ENCODE measurements at regions not wholly inside any gene's neighbourhood (a gene's known extent, or its start where the extent isn't known, plus 50 kb on each side); places are given as distances from the start of the nearest gene placed in this dataset.

DNA sequence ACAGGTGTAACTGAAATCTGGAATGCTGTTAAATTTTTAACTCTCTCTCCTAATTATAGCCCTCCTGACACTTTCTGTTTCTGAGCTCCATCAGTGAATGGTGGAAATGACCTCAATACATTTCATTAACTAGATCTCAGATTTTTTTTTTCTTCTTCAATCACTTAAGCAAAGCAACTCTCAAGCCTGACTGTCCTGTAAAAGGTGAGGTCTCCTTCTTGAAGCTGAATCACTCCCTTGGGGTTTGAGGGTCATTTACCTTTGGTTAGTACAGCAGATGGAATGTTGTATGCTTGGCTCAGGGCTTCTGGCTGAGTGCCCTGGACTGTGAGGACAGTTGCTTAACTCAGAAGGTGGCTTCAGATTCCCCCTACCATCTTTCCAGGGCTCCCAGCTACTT is 518.7 kb downstream of the PTPRC start (continued):
- TF ChIP-seq YBX1 (IDR thresholded peaks at IDR 0.05) (no peak), POU2F2 (IDR thresholded peaks at IDR 0.05; ENCODE audit: borderline replicate concordance, low read depth, low read length) (no peak), CBFB (IDR thresholded peaks at IDR 0.05; ENCODE audit: low read depth) (no peak), CREB1 (IDR thresholded peaks at IDR 0.05; ENCODE audit: low read depth) (no peak), MEF2B (IDR thresholded peaks at IDR 0.05; ENCODE audit: partially characterized antibody, poor library complexity, severe bottlenecking) (peak; percentile 43), IKZF1 (conservative IDR thresholded peaks at IDR 0.05) (peak; percentile 51), RFX5 (IDR thresholded peaks at IDR 0.05; ENCODE audit: low read depth, low read length) (no peak)

DNA sequence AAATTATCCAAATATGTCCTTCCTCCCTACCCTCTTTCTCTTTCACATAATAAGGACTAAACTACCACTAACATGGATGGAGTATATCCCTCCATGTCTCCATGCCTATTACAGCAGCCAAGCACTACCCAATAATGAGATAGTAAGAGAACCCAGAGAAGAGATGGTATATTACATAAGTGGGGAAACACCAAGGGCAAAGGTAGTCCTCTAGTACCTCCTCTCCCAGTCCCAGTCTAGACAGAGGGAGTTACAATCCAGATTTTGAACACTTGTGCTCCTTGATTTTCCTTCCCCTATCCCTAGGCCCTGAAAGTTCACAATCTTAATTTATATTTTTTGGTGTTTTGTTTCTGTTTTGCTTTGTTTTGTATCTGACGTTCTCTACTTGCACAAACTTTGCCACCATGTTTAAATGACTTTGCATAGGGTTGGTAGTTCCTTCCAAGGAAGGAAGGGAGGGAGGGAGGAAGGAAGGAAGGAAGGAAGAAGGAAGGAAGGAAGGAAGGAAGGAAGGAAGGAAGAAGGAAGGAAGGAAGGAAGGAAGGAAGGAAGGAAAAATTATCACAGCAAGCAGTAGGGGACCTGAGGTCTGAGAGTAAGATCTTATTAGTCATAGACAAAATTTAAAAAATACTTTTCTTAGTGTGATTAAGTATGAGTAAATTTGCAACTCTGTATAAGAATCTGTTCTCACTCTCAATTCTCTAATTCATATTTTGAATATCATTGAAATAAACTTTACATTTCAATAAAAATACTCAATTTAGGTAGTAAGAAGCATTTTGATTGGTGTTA is 521.9 kb downstream of the PTPRC start:
- Histone ChIP-seq H4K20me1 (ENCODE audit: control insufficient read depth, insufficient read depth) (no peaks in the 10 kb centered on the region), H3K79me2 (ENCODE audit: control insufficient read depth, insufficient read depth, low read length) (no peaks in the 10 kb centered on the region), H3K27ac (ENCODE audit: control insufficient read depth, insufficient read depth) (no peak overlapping the region), H3K36me3 (ENCODE audit: control insufficient read depth in 2 of 2, insufficient read depth in 2 of 2, low read length in 1 of 2) (no peaks in the 10 kb centered on the region), H3K9ac (ENCODE audit: control insufficient read depth, insufficient read depth, low read length) (no peak overlapping the region), H3K4me1 (ENCODE audit: control insufficient read depth, insufficient read depth, low read length) (peaks cover 8% of the 10 kb centered on the region; the same call in 1 of the 2 replicates), H3K9me3 (replicated peaks; ENCODE audit: control insufficient read depth, insufficient read depth, low read length) (no peaks in the 10 kb centered on the region; the same call in 2 of the 3 replicates), H3K4me3 (no peak overlapping the region), H2AFZ (ENCODE audit: control insufficient read depth, low read depth, low read length) (no peak overlapping the region), H3K27me3 (replicated peaks in 1 of 2; ENCODE audit: control insufficient read depth in 2 of 2, insufficient read depth in 2 of 2, low read length in 1 of 2) (no peaks in the 10 kb centered on the region), H3K4me2 (ENCODE audit: control insufficient read depth, insufficient read depth) (no peak overlapping the region)
- ATAC-seq (no peak), FAIRE-seq (no peak), DNase-seq (ENCODE audit: low read depth, low spot score) (no peak)
- RAD21 ChIA-PET (ENCODE audit: unreplicated experiment), result interaction anchor here (1.4 kb wide), 1 partner anchor 13 kb away, joined by 4 read pairs; no protein-coding TSS in a partner anchor
- POLR2A ChIA-PET, result interaction anchor here (0.6 to 1.9 kb wide), 2 partner anchors 9 to 46 kb away, joined by 3 to 5 read pairs; no protein-coding TSS in a partner anchor
- no TSS peak for BruUV-seq (replicated peaks)
- intact Hi-C loops (cut with micrococcal nuclease; ENCODE audit: unreplicated experiment), result no loop called here
- SMC1A ChIA-PET (ENCODE audit: uncharacterized antibody, unreplicated experiment), result interaction anchor here (1.0 to 5.1 kb wide), 4 partner anchors 12 to 274 kb away, joined by 3 to 41 read pairs (median 8); no protein-coding TSS in a partner anchor
- 57% methylated on average over 1 of the region's 1 CpG for WGBS (ENCODE audit: insufficient coverage, insufficient replicate concordance, low lambda C conversion rate, missing lambda C conversion rate)
- CTCF ChIA-PET, result interaction anchor here (3.4 kb wide), 1 partner anchor 13 kb away, joined by 13 read pairs; no protein-coding TSS in a partner anchor
- in situ Hi-C loops (cut with MboI), result no loop called here
- no peak for TF ChIP-seq BACH1 (IDR thresholded peaks at IDR 0.05; ENCODE audit: borderline replicate concordance)
- peak in 1 of 2 experiments; percentile 99; a peak in 2 of 4 replicates for TF ChIP-seq ETV6 (conservative IDR thresholded peaks at IDR 0.05 in 1 of 2, IDR thresholded peaks at IDR 0.05 in 1 of 2; ENCODE audit: borderline replicate concordance in 1 of 2, low read depth in 1 of 2)
- TF ChIP-seq, protein P1, sequence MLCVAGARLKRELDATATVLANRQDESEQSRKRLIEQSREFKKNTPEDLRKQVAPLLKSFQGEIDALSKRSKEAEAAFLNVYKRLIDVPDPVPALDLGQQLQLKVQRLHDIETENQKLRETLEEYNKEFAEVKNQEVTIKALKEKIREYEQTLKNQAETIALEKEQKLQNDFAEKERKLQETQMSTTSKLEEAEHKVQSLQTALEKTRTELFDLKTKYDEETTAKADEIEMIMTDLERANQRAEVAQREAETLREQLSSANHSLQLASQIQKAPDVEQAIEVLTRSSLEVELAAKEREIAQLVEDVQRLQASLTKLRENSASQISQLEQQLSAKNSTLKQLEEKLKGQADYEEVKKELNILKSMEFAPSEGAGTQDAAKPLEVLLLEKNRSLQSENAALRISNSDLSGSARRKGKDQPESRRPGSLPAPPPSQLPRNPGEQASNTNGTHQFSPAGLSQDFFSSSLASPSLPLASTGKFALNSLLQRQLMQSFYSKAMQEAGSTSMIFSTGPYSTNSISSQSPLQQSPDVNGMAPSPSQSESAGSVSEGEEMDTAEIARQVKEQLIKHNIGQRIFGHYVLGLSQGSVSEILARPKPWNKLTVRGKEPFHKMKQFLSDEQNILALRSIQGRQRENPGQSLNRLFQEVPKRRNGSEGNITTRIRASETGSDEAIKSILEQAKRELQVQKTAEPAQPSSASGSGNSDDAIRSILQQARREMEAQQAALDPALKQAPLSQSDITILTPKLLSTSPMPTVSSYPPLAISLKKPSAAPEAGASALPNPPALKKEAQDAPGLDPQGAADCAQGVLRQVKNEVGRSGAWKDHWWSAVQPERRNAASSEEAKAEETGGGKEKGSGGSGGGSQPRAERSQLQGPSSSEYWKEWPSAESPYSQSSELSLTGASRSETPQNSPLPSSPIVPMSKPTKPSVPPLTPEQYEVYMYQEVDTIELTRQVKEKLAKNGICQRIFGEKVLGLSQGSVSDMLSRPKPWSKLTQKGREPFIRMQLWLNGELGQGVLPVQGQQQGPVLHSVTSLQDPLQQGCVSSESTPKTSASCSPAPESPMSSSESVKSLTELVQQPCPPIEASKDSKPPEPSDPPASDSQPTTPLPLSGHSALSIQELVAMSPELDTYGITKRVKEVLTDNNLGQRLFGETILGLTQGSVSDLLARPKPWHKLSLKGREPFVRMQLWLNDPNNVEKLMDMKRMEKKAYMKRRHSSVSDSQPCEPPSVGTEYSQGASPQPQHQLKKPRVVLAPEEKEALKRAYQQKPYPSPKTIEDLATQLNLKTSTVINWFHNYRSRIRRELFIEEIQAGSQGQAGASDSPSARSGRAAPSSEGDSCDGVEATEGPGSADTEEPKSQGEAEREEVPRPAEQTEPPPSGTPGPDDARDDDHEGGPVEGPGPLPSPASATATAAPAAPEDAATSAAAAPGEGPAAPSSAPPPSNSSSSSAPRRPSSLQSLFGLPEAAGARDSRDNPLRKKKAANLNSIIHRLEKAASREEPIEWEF (IDR thresholded peaks at IDR 0.05; ENCODE audit: insufficient replicate concordance, low read depth, low read length), result no peak
- TF ChIP-seq RBBP5 (conservative IDR thresholded peaks at IDR 0.05), result no peak
- no peak for TF ChIP-seq POLR2AphosphoS5 (IDR thresholded peaks at IDR 0.05; ENCODE audit: low read length)
- peak; percentile 35; the same call in 1 of the 2 replicates for TF ChIP-seq JUNB (IDR thresholded peaks at IDR 0.05)
- TF ChIP-seq WRNIP1 (IDR thresholded peaks at IDR 0.05; ENCODE audit: borderline replicate concordance, low read depth, low read length), result no peak
- no peak for TF ChIP-seq YBX1 (IDR thresholded peaks at IDR 0.05)
- TF ChIP-seq, protein P2, sequence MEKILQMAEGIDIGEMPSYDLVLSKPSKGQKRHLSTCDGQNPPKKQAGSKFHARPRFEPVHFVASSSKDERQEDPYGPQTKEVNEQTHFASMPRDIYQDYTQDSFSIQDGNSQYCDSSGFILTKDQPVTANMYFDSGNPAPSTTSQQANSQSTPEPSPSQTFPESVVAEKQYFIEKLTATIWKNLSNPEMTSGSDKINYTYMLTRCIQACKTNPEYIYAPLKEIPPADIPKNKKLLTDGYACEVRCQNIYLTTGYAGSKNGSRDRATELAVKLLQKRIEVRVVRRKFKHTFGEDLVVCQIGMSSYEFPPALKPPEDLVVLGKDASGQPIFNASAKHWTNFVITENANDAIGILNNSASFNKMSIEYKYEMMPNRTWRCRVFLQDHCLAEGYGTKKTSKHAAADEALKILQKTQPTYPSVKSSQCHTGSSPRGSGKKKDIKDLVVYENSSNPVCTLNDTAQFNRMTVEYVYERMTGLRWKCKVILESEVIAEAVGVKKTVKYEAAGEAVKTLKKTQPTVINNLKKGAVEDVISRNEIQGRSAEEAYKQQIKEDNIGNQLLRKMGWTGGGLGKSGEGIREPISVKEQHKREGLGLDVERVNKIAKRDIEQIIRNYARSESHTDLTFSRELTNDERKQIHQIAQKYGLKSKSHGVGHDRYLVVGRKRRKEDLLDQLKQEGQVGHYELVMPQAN (conservative IDR thresholded peaks at IDR 0.05), result no peak
- no peak for TF ChIP-seq ESRRA (IDR thresholded peaks at IDR 0.05; ENCODE audit: low read length)
